ENCODE measurements at regions not wholly inside any gene's neighbourhood (a gene's known extent, or its start where the extent isn't known, plus 50 kb on each side); places are given as distances from the start of the nearest gene placed in this dataset.

DNA sequence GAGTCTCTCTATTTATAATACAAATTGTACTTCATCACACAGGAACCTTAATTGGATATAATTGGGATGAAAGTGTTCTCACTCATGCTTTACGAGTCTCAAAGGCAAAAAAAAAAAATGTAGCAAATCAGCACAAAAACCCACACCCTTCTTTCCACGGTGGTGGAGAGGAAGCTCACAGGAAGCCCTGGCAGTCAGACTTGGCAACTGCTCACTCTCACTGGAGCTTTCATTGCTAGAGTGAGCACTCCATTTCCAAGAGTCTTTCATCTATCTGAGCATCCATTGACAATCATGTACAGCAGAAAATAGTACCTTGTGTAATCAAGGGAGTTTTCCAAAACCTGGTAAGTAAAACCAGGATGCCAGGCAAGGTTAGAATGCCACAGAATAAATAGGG lies 2159.4 kb upstream of the AGA start:
- TF ChIP-seq, protein P1, sequence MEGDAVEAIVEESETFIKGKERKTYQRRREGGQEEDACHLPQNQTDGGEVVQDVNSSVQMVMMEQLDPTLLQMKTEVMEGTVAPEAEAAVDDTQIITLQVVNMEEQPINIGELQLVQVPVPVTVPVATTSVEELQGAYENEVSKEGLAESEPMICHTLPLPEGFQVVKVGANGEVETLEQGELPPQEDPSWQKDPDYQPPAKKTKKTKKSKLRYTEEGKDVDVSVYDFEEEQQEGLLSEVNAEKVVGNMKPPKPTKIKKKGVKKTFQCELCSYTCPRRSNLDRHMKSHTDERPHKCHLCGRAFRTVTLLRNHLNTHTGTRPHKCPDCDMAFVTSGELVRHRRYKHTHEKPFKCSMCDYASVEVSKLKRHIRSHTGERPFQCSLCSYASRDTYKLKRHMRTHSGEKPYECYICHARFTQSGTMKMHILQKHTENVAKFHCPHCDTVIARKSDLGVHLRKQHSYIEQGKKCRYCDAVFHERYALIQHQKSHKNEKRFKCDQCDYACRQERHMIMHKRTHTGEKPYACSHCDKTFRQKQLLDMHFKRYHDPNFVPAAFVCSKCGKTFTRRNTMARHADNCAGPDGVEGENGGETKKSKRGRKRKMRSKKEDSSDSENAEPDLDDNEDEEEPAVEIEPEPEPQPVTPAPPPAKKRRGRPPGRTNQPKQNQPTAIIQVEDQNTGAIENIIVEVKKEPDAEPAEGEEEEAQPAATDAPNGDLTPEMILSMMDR (IDR thresholded peaks at IDR 0.05; ENCODE audit: low read length) = no peak
- no peak for TF ChIP-seq EZH2phosphoT487 (IDR thresholded peaks at IDR 0.05; ENCODE audit: low read length)

All from MM.1S (cell line).